OCI-LY1 (cell line): ENCODE measurements at regions not wholly inside any gene's neighbourhood (a gene's known extent, or its start where the extent isn't known, plus 50 kb on each side); places are given as distances from the start of the nearest gene placed in this dataset.
"Not testable (repeated sequence)": the region's sequence is repeated elsewhere in the genome, so short reads cannot be mapped to it uniquely, and the experiment has no call there.

Experiments
- H2AFZ ChIP-seq: fragments of 200-600 bp; sonication (generic), shearing (Covaris generic); 2 replicates; pipeline ENCODE4 v1.6.0; 2014; ENCODE audit warnings: antibody characterized with exemption, mild to moderate bottlenecking, low read length
- H3F3A ChIP-seq: fragments of 200-600 bp; sonication (generic), shearing (Covaris generic); 2 replicates; pipeline ENCODE4 v1.6.0; 2014; ENCODE audit warnings: mild to moderate bottlenecking, antibody characterized with exemption, low read length, moderate library complexity; ENCODE audit not compliant: insufficient read depth
- H3K27ac ChIP-seq: fragments of 200-600 bp; sonication (generic); 2 replicates; pipeline ENCODE4 v1.5.1; 2014; ENCODE audit warnings: low read length, mixed run types, mild to moderate bottlenecking, low read depth; ENCODE audit not compliant: poor library complexity, severe bottlenecking
- H3K27me3 ChIP-seq: fragments of 200-600 bp; sonication (generic); 2 replicates; pipeline ENCODE4 v1.6.0; 2014; ENCODE audit warnings: antibody characterized with exemption, mild to moderate bottlenecking, low read length, moderate library complexity; ENCODE audit not compliant: insufficient read depth
- H3K36me3 ChIP-seq: fragments of 200-600 bp; sonication (generic); 2 replicates; pipeline ENCODE4 v1.6.1; 2014; ENCODE audit warnings: mild to moderate bottlenecking, antibody characterized with exemption, low read length, moderate library complexity, mixed read lengths; ENCODE audit not compliant: insufficient read depth
- H3K4me1 ChIP-seq: fragments of 200-600 bp; sonication (generic); 2 replicates; pipeline ENCODE4 v1.5.1; 2014; ENCODE audit warnings: mild to moderate bottlenecking, low read length, moderate library complexity; ENCODE audit not compliant: insufficient read depth, severe bottlenecking
- H3K4me2 ChIP-seq: fragments of 200-600 bp; sonication (generic), shearing (Covaris generic); 2 replicates; pipeline ENCODE4 v1.6.1; 2014; ENCODE audit warnings: low read length
- H3K4me3 ChIP-seq: fragments of 200-600 bp; sonication (generic); 2 replicates; pipeline ENCODE4 v1.5.1; 2014; ENCODE audit warnings: low read length, low read depth, mild to moderate bottlenecking, mixed read lengths; ENCODE audit not compliant: poor library complexity, severe bottlenecking
- H3K79me2 ChIP-seq: fragments of 200-600 bp; shearing (Covaris generic); 2 replicates; pipeline ENCODE4 v1.6.1; 2016; ENCODE audit warnings: mixed run types, low read length, mixed read lengths; ENCODE audit not compliant: insufficient read depth
- H3K9ac ChIP-seq: fragments of 200-600 bp; sonication (generic), shearing (Covaris generic); 2 replicates; pipeline ENCODE4 v1.6.1; 2014; ENCODE audit warnings: mild to moderate bottlenecking, low read length, mixed read lengths
- H3K9me2 ChIP-seq: fragments of 200-600 bp; sonication (generic), shearing (Covaris generic); 2 replicates; pipeline ENCODE4 v1.6.1; 2014; ENCODE audit warnings: low read depth, mild to moderate bottlenecking, low read length, mixed read lengths
- H3K9me3 ChIP-seq: fragments of 200-600 bp; shearing (Covaris generic); 2 replicates; pipeline ENCODE4 v1.6.1; 2014; ENCODE audit warnings: low read length, mixed read lengths
- H4K20me1 ChIP-seq: fragments of 200-600 bp; sonication (generic), shearing (Covaris generic); 2 replicates; pipeline ENCODE4 v1.6.0; 2016; ENCODE audit warnings: mild to moderate bottlenecking, low read length; ENCODE audit not compliant: insufficient read depth
- EZH2 ChIP-seq: fragments of 200-600 bp; sonication (generic), shearing (Covaris generic); IDR thresholded peaks from 2 replicates; pipeline ENCODE4 v1.8.0; 2017; ENCODE audit warnings: borderline replicate concordance, mixed run types, mild to moderate bottlenecking, antibody characterized with exemption, low read length, moderate library complexity, mixed read lengths
- TF ChIP-seq, protein P1 (sequence below): fragments of 200-600 bp; sonication (generic), shearing (Covaris generic); IDR thresholded peaks from 2 replicates; pipeline ENCODE4 v1.5.1; 2017; ENCODE audit warnings: mild to moderate bottlenecking, antibody characterized with exemption, low read length, moderate library complexity, mixed read lengths

DNA sequence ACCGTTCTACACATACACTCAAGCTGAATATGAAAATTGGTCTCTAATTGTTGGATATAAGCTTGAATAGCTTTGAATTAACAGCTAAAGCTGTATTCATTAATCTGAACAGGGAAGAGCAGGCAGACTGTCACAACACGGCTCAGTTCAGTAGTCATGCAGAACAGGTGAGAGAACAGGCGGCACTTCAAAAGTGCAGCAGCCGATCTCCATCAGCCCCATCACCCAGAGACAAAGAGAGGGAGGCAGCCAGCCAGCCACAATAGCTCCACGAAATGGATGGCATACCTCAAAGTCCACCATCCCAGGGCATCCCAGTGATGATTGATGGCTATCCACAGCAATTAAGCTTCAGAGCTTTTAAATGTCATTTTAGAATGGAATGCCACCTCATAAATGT is 419.2 kb downstream of the OLFM4 start:
- Histone ChIP-seq H3K36me3 (no peaks in the 10 kb centered on the region), H3K27ac (no peak overlapping the region), H3K79me2 (no peaks in the 10 kb centered on the region), H3F3A (no peaks in the 10 kb centered on the region), H3K4me2 (no peak overlapping the region), H3K9ac (no peak overlapping the region), H3K9me3 (no peaks in the 10 kb centered on the region), H3K4me3 (no peak overlapping the region), H3K4me1 (no peaks in the 10 kb centered on the region), H3K27me3 (no peaks in the 10 kb centered on the region), H3K9me2 (no peaks in the 10 kb centered on the region), H2AFZ (no peak overlapping the region), H4K20me1 (no peaks in the 10 kb centered on the region)
- TF ChIP-seq, protein P1, sequence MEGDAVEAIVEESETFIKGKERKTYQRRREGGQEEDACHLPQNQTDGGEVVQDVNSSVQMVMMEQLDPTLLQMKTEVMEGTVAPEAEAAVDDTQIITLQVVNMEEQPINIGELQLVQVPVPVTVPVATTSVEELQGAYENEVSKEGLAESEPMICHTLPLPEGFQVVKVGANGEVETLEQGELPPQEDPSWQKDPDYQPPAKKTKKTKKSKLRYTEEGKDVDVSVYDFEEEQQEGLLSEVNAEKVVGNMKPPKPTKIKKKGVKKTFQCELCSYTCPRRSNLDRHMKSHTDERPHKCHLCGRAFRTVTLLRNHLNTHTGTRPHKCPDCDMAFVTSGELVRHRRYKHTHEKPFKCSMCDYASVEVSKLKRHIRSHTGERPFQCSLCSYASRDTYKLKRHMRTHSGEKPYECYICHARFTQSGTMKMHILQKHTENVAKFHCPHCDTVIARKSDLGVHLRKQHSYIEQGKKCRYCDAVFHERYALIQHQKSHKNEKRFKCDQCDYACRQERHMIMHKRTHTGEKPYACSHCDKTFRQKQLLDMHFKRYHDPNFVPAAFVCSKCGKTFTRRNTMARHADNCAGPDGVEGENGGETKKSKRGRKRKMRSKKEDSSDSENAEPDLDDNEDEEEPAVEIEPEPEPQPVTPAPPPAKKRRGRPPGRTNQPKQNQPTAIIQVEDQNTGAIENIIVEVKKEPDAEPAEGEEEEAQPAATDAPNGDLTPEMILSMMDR = no peak
- no peak for TF ChIP-seq EZH2

DNA sequence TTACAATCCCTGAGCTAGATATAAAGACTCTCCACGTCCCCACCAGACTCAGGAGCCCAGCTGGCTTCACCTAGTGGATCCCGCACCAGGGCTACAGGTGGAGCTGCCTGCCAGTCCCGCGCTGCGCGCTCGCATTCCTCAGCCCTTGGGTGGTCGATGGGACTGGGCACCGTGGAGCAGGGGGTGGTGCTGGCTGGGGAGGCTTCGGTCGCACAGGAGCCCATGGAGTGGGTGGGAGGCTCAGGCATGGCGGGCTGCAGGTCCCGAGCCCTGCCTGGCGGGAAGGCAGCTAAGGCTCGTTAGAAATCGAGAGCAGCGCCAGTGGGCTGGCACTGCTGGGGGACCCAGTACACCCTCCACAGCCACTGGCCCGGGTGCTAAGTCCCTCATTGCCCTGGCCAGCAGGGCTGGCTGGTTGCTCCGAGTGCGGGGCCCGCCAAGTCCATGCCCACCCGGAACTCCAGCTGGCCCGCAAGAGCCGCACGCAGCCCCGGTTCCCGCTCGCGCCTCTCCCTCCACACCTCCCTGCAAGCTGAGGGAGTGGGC is 423.7 kb downstream of the OLFM4 start:
- not testable (repeated sequence) for H4K20me1 ChIP-seq, H2AFZ ChIP-seq, H3K9ac ChIP-seq, H3K4me3 ChIP-seq, H3K9me2 ChIP-seq, H3K4me1 ChIP-seq, H3K9me3 ChIP-seq, H3K79me2 ChIP-seq, H3K36me3 ChIP-seq, H3F3A ChIP-seq, H3K27ac ChIP-seq, H3K27me3 ChIP-seq, H3K4me2 ChIP-seq

DNA sequence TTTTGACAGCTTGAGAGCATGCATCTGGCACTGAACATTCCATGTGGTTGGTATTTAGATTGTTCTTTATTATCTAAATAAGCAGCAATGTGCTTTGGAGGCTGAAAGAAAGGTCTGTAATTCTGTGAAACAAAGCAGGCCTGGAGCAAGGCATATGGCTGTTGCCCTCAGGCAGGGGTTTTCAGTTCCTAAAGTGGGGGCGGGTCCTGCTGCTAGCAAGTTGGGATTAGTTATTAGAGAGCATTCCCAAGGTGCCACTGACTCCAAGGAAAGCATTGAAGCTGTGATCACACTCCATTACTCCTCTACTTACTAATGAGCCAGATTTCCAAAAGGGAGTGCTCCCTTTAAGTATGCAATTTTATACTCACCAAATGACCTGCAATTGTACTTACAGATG is 432.2 kb downstream of the OLFM4 start:
- Histone ChIP-seq H3K9ac (no peak overlapping the region), H3K9me2 (no peaks in the 10 kb centered on the region), H4K20me1 (no peaks in the 10 kb centered on the region), H3K27me3 (no peaks in the 10 kb centered on the region), H3K9me3 (no peaks in the 10 kb centered on the region), H3F3A (no peaks in the 10 kb centered on the region), H2AFZ (no peak overlapping the region), H3K4me2 (no peak overlapping the region), H3K79me2 (no peaks in the 10 kb centered on the region), H3K36me3 (no peaks in the 10 kb centered on the region), H3K4me3 (no peak overlapping the region), H3K27ac (no peak overlapping the region), H3K4me1 (no peaks in the 10 kb centered on the region)
- TF ChIP-seq, protein P1 = no peak
- TF ChIP-seq EZH2 = no peak

DNA sequence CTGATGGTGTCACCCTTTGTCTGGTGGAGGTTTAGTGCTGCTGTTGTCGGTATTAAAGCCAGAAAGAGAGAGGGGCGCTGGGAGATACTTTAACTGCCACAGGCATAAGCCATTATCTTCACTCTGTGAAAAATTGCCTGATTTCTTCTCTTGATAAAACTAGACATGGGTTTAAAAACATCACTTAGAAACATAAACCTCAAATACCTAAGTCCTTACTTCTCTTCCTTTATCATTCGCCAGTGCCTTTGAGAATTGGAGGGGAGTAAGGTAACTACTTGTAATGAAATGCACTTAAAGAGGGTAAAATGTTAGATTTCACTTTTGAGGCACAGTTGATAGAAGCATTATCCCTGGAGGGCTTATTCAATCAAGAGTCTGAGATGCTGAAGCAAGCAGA is 434.5 kb downstream of the OLFM4 start:
- no peaks in the 10 kb centered on the region for H3K9me3 ChIP-seq

More for the DNA sequence above, 434.5 kb downstream of the OLFM4 start:
- Histone ChIP-seq H3K27ac (no peak overlapping the region), H3K4me1 (no peaks in the 10 kb centered on the region), H3K9me2 (no peaks in the 10 kb centered on the region), H3F3A (no peaks in the 10 kb centered on the region), H4K20me1 (no peaks in the 10 kb centered on the region), H3K4me2 (no peak overlapping the region), H2AFZ (no peak overlapping the region), H3K9ac (no peak overlapping the region), H3K36me3 (no peaks in the 10 kb centered on the region), H3K79me2 (no peaks in the 10 kb centered on the region), H3K4me3 (no peak overlapping the region), H3K27me3 (no peaks in the 10 kb centered on the region)
- TF ChIP-seq EZH2 = no peak
- TF ChIP-seq, protein P1 = no peak
